NCI-H2196 (cell line): ENCODE measurements at regions not wholly inside any gene's neighbourhood (a gene's known extent, or its start where the extent isn't known, plus 50 kb on each side); places are given as distances from the start of the nearest gene placed in this dataset.

ENCODE experiments used
- DNase-seq: peaks from one replicate; lab custom pipeline; 2025; ENCODE audit not compliant: unreplicated experiment; lab: John Stamatoyannopoulos, UW

DNA sequence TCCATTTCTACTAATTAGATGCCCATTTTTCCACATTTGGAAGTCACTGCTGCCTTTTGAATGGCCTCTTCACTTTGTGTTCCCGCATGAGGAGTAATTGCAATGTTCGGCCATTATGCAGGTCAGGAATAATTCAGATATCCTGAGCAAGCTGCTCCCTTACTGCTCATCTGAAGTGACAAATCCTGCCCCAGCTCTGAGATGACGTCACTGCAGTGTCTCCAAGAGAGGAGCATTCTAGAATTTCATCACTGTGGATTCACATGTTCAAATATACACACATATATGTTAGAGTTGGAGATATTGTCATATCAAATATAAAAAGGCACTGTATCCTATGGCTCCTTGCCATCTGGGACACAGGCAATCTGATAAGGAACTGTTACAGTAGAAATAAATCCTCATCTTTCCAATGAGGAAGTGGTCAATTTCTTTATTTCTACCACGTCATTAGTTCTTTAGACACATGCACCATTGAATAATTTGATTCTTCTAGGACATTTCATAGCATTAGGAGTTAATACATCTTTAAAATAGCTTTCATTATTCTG, 706.9 kb upstream of the TENM3 start:
- no peak for DNase-seq

DNA sequence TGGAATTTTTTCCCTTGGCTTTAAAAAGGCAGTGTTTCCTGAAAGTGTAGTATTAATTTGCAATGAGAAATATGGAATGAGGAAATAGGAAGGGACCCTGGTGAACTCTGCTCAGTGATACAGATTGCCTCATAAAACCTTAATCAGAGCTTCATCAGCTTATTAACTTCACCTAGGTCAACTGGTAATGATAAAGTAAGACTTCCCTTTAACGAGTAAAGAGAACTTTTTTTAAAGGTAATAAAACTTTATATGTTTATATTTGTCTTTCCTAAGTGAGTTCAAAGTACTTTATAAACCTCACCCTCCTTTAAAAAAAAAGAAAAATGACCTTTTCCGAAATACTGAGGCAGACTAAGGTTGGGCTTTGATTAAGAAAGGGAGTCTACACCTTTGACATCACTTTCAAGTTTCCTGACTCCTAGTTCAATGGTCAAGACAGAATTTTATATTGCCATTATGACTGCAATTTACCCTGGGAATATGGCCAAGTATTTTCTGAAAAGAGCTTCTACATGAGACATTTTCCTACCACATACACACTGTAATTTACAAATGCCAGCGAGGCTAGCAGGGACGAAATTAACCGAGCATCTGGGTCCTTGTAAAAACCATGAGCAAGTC, 706.3 kb upstream of the TENM3 start:
- no peak for DNase-seq

DNA sequence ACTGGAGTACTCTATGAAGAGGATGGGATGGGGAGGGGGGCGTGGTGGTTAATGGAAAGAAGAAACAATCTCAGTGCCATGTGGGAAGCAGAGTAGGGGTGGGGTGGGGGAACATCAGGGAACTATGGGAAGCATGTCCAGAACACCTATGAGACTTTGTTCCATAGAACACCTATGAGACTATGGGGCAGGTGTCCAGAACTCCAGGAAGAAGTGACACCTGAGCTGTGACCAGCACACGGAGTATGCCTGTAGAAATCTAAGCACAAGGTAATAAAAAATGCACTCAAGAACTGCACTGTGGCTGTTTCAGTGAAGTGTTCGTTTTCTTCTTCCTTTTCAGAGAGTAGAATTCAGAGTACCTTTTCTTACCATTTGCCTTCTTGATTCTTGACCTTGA, 704.8 kb upstream of the TENM3 start:
- no peak for DNase-seq

DNA sequence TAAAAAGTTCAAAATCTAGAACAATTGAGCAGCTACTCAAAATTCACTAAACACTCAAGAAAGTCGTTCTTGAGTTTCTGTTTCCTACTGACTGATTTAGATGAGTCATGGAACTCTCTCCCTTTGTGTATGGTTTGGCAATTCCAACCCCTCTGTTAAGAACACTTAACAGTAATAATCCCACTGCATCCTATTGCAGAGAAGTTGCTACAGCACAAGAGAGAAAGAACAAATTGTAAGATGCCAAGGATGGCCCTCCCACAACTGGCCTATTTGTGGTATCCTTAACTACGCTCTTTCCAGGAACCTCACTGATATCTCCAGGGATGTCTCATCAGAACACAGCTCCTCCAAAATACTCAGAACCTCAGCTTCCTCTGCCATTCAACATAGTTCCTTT, 701.8 kb upstream of the TENM3 start:
- no peak for DNase-seq

DNA sequence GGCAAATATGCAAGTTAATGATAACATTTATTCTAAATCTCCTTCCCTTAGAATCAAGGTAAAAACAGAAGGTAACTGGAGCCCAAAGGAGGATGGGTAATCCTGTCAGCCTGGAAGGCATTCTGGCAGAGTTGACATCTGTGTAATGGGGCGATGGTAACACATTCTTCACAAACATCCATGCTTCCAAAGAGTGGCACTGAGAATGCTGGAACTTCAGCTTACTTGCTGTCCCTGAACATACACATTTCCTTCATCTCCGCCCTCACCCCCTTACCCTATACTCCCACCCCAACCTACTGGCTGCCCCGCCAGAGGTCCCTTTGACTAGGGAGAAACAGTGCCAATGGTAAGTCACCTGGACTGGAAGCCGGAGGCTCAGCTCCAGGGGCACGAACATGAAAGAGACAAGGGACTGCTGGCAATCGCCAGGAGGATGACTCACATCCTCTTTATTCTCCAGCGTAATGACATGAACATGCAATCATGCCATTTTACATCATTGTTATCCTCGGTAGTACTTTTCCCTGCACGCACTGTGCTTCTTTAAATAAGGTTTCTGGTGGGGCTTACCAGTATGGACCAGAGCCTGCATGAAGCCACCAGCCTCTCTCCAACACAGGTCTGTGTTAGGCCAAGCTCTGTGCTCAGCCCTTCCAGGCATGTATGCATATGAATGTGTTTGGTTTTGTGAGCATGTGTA, 694.2 kb upstream of the TENM3 start:
- no peak for DNase-seq

DNA sequence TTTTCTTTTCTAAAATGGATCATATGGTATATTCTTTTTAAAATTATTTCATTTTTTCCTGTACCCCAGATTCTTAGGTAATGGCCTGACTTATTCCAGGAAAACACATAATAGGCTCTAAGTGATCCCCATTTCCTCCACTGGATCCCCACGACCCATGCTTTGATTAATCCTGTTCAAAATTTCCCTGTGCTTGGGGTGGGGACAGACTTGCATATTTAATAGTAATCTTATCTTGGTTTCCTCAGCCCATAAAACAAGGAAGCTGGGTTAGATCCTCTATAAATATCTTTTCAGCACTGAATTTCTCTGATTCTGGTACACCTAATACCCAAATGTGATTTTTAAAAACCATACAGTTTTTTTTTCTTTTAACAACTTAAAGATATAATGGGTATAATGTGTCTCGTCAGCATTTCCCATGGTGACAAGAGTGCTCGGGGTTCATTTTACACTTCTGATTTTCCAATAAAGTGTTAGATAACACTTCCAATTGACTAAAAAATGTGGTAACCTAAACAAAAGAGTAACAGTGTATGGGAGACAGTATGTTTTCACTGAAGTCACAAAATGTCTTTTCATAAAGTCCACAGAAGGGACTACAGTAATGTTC, 693.5 kb upstream of the TENM3 start:
- DNase-seq = no peak

DNA sequence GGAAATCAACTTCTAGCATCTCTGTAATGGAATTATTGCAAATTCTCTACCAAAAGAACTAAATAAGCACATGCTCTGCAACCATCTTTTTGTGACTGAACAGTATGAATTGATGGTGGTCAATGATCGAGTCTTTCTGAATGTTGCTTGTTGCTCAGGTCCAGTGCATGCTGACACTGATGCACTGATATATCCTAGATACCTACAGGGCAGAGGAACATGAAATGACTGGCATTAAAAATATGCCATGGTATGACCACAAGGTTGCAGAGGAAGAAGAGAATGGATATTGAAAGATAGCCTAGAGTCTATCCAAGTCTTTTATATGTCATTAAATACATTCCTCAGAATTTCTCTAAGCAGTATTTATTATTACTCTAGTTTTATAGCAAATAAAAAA, 692.8 kb upstream of the TENM3 start:
- DNase-seq = no peak

DNA sequence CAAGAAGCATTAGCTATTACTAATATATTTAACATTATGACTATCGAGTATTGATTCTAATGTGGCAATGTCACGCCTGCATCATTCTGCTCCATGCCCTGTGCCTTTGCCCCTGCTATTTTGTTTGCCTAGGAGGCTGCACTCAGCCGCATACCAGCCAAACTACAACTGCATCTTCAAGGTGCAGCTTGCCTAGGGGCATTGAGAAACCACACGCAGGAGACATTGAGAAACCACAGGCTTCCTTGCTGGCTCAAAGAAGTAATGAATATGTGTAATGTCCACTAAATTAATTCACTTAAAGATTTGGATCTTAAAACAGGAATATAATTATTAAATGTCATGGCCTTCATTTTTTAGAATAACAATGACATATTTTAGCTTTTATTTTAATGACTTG, 683.6 kb upstream of the TENM3 start:
- no peak for DNase-seq

DNA sequence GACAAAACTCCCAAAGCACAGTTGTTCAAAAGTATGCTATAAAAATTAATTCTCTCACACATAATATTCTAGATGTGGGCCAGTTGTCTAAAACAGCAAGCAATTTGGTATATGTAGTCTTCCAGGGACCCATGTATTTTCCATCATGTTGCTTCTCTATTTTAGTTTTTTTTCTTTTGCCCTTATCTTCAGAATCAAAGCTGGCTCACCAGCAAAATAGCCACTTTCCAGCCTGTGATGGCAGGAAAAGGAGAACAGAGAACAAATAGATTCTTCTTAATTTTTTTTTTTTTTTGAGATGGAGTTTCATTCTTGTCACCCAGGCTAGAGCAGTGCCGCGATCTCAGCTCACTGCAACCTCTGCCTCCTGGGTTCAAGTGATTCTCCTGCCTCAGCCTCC, 680.8 kb upstream of the TENM3 start:
- DNase-seq = no peak

DNA sequence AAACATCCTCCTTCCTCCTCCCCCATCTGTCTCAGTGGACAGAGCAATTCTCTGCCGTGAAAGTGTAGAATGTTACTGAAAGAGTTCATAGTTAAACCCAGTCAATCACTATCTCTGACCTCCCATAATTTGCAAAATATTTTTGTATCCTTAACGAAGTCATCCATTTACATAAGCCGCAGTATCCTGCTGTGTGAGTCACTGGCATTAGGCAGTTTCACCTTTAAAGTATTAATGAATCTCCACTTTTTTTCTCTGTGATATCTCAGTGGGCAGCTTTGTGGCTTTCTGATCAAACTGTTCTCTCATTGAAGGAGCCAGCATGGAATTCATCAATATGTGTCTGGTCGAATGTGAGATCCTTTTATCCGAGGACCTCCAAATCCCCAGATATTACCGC, 678.6 kb upstream of the TENM3 start:
- no peak for DNase-seq

DNA sequence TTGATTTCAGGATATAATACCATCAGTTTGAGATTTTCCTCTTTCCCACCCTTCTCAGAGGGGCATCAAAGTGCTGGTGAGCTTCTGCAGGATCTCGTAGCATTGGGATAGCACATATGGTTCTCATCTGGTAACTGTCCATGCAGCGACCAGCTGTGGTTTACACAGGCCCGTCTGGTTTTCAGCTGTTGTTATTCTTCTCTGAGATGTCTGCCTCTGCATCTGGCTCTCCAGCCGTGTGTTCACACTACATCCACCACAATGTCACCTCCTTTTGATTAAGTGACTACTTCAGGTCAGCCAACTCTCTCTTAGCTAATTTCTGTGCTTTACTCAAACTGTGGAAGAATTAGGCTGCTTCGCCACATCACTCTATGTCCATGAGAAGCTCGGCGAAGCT, 676.7 kb upstream of the TENM3 start:
- no peak for DNase-seq

DNA sequence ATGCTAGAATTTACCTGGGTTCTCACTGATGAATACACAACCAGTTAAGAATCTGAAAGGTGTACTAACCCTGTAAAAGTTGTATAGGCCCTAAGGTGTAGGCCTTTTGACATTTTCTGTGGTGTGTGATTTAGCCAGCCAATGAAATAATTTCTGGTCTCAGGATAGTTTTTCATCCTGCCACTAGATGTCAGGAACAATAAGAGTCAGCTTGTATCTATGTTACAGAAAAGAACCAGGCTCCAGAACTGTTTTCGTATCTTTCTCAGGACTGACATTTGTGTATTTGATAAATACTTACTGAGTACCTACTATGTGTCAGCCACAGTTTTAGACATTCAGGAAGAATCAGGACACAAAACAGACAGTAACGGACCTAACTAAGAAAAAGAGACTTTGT, 673.6 kb upstream of the TENM3 start:
- DNase-seq = peak; percentile 14

DNA sequence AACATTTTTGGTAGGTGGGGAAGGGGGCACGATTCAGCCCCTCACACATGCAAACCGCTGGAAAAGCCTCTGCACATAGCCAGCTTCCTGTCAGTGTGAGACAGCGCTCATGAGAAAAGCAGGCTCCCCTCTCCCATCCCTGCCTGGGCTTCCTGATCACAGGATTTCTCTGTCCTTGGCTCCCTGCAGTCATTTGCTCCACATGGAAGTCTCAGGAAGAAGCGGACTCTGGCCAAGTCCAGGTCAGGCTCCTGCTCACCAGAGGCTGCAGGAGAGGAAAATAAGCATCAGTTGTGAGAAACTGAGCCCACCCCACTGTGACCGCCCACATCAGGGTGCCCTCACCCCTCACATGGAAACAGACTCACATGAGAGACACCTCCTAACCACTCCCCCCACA, 664.3 kb upstream of the TENM3 start:
- no peak for DNase-seq

DNA sequence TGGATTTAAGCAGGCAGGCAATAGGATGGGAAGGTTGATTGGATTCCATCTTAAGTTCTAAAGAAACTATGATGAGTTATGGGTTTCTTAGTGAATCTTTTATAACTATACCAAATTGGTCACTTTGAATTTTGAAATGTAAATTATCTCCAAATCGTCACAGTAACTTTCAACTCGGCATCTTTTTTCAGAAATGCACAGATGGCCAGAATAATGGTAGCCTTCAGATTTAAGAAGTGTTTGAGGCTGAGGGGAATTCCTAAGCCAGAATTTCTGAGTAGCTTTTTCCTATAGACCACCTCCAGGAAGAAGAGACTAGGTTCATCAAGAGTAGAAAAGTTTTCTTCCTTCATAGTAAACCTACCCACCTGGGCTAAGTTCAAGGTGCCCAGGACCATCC, 663.7 kb upstream of the TENM3 start:
- no peak for DNase-seq

DNA sequence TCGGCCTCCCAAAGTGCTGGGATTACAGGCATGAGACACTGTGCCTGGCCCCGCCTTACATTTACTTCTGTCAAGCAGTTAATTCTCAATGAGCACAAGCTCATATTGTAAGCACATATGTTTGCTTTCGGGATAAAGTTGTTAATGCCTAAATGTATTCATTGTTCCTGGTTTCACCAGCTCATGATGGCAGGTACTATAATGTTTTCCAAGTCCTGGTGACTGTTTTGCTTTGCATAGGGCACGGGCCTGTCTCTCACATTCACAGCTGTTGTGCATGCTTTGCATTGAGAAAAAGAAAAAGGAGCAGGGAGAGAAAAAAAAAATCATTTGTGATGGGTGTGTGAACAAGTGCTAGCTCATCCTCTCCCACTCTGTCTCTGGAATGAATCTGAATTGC, 661.2 kb upstream of the TENM3 start:
- DNase-seq = no peak

DNA sequence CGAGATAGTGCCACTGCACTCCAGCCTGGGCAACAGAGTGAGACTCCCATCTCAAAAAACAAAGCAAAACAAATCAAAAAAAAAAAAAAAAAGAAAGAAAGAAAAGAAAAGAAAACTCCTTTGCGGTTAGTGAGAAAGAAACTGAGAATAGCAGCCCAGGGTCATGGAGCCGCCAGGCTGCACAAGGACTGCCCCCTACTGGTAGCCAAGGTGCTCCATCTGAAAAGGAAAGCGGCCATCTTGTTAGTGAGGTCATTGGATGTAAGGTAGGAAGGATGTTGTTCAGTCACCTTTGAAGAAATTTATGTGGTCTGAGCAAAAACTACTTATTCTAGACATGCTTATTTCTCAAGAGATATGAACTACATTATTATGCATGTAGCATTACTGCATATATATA, 660.6 kb upstream of the TENM3 start:
- no peak for DNase-seq

DNA sequence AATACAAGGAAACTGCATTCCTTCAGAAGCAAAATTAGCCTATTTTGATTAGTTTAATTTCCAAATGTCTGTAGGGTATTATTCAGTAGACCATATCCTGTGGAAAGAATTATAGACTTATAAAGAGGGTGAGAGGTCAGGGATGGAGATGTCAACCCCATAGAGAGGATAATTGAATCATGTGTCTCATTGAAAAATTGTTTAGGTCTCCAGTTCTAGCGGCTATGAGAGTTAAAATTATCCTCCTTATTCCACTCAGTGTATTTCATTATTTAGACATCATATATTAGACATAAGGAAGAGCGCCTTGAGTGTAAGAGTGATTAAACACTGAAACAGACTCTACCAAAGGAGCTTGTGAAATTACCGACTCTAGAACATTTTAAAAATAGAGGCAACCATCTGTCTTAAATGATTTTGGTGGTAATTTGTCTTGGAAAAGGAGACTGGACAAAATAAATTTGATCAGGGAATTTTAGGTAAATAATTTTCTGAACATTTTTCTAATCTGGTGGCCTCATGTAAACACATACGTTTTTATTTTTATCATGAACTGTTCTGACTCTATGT, 654.4 kb upstream of the TENM3 start:
- no peak for DNase-seq

DNA sequence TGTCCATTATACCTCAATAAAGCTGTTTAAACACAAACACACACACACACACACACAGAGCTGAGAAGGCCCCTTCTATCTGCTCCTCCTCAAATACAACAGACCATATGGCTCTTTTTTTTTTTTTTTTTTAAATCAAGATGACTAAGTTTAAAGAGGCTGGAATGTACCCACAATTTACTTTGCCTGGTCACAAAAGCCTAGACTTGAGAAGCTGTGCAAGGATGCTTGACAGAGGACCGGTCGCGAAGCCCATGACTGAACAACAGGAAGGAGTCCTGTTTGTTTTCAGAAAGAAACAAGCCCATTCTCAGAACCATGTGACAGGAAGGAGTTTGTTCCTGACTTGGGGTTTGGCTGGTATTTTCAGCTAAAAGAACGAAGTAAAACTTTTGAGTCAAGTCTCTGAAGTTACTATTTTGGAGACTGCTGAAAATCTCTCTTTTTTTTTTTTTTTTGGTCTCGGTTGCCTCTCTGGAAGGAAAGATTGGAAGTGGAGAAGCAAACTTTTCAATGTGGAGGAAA, 650.9 kb upstream of the TENM3 start:
- no peak for DNase-seq

DNA sequence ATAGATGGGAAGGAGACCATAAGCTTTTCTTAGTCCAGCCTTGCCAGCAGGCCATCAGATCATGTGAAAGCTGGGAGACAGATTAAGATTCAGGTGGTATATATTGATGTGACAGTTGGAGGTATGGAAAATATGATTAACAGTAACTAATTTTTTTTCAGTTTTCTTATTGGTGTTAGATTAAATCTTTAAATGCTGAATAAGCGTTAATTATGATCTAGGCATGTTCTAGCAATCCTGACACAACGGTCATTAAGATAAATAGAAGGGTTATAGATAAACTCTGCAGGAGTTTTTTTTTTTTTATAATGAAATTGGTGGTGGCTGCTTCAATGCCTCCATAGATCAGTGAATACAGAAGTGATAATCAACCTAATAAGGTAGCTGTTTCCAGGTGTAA, 649.5 kb upstream of the TENM3 start:
- DNase-seq = no peak

DNA sequence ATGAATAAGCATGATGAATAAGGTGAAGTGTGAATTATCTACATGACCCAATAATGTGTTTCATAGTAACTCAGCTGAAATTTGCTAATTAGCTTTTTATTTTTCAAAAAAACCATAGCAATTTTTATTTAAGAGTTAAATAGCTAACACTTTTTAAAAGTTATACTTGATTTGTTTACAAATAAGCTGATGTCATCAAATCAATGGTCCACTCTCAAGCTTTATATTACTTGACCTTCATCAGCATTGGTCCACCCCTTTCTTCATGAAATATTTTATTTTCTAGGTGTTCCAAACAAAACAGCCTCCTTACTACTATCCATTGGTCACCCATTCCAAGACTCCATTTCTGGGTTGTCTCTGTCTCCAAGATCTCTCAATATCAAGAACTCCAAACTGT, 649.0 kb upstream of the TENM3 start:
- DNase-seq = no peak

DNA sequence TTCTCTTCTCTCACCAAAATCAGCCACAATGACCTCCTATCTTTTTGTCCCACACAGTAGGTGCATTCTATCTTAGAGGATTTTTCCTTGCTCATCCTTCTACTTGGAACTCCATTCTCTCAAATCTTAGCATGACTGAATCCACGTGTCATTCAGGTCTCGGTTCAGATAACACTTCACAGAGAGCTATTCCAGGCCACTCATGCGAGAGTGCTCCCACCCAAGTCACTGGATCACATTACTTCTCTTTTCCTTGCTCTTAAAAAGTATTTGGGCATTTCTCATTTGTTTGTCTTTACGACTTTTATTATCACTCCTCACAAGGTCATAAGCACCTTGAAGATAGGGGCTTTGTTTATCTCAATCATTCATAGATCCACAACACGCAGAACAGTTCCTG, 647.5 kb upstream of the TENM3 start:
- DNase-seq = no peak

DNA sequence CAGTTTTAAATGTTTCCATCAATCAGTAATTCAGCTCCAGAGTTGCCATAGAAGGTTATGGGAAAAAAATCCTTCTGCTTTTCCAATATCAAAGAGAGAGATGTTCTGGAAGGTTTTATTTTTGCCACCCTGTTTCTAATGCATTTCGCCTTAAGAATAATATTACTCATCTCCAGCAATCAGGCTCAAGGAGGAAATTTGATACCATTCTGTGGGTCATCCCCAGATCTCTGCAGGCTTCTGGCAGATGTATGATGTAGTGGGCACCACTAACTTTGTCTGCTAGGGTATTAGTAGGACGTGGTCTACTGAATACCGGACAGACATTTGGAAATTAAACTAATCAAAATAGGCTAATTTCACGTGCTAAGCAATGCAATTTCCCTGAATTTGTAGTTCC, 645.4 kb upstream of the TENM3 start:
- DNase-seq = no peak
